Stomach (tissue), 8 donors: ENCODE measurements at regions not wholly inside any gene's neighbourhood (a gene's known extent, or its start where the extent isn't known, plus 50 kb on each side); places are given as distances from the start of the nearest gene placed in this dataset.

Experiments
- DNase-seq, 2 donors: peaks; one replicate each; pipeline versions ENCODE4 v3.0.0 to v3.0.0-alpha.2; 2013 to 2019
- H3K27ac ChIP-seq, 5 donors: fragments of 200-600 bp in 4 of 5; sonication (generic) in 4 of 5; one replicate each; pipeline ENCODE4 v1.5.1; 2013 to 2019; ENCODE audit warnings: mild to moderate bottlenecking in 1 of 5, moderate library complexity in 1 of 5
- H3K27me3 ChIP-seq, 3 donors: fragments of 200-600 bp; sonication (generic); one replicate each; pipeline ENCODE4 v1.5.1; 2017 to 2019; ENCODE audit warnings: mixed run types in 1 of 3
- H3K36me3 ChIP-seq, 4 donors: fragments of 200-600 bp; sonication (generic); 1 replicate in 3 of 4; 2 replicates in 1 of 4; pipeline ENCODE4 v1.5.1; 2016 to 2019
- H3K4me1 ChIP-seq, 4 donors: fragments of 200-600 bp; sonication (generic); one replicate each; pipeline ENCODE4 v1.5.1; 2016 to 2019
- H3K4me3 ChIP-seq, 4 donors: fragments of 200-600 bp; sonication (generic) in 3 of 4; one replicate each; pipeline ENCODE4 v1.5.1; 2016 to 2019; ENCODE audit warnings: mild to moderate bottlenecking in 1 of 4
- H3K9me3 ChIP-seq, 4 donors: fragments of 200-600 bp; sonication (generic); one replicate each; pipeline ENCODE4 v1.5.1; 2016 to 2019
- EP300 ChIP-seq: sonication (generic); formaldehyde crosslinking; IDR thresholded peaks from one replicate; pipeline ENCODE4 v1.6.1; 2017; ENCODE audit warnings: antibody characterized with exemption
- POLR2A ChIP-seq, 4 donors: fragments of 450-650 bp; IDR thresholded peaks; one replicate each; pipeline ENCODE4 v1.6.1; 2016; ENCODE audit warnings: antibody characterized with exemption in 4 of 4, control low read depth in 2 of 4, mild to moderate bottlenecking in 1 of 4, moderate library complexity in 1 of 4
- POLR2AphosphoS5 ChIP-seq, 3 donors: sonication (generic); formaldehyde crosslinking; IDR thresholded peaks; one replicate each; pipeline ENCODE4 v1.6.1; 2016; ENCODE audit warnings: antibody characterized with exemption in 3 of 3
- WGBS, 5 donors: extraction: QIAGEN DNeasy Blood & Tissue Kit in 3 of 5; methylation state at CpG; one replicate each; pipeline versions ENCODE4 v1.1.5 to v1.1.7; 2013 to 2018; 5-methylcytosine and 5-hydroxymethylcytosine counted together
- intact Hi-C: fragments of 100-400 bp; cut with DNase I; formaldehyde crosslinking; loops from one replicate; pipeline ENCODE4 v1.15.1; 2023; ENCODE audit warnings: low total_unique reads
- TF ChIP-seq, protein P1 (sequence below), 7 experiments: fragments of 450-650 bp in 4 of 7; fragments of 200-600 bp in 3 of 7; sonication (generic) in 3 of 7; IDR thresholded peaks; one replicate each; pipeline ENCODE4 v1.5.1; 2016 to 2019; ENCODE audit warnings: antibody characterized with exemption in 7 of 7, control low read depth in 2 of 7, mild to moderate bottlenecking in 1 of 7
- donor health status: healthy with polysubstance abuse.
- donor health status: Bipolar disorder and iron deficiency.
- donor health status: healthy.

DNA sequence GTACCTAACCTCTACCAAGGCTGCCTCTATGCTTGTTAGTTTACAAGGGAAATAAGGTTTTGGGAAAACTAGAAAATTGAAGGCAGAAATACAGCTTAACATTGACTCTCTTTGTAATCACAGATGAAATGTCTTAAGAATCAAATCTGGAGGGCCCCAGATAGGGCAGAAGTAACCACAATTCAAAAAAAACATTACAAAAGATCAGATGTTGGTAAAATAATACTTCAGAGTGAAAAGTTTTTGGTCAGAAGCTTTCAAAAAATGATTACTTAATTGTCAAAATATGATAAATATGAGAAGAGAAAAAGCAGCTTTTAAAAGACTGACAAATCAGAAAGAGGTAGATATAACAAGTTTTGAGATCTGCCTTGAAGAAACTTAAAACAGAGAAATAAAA, 425.1 kb upstream of the NECTIN3 start:
- Histone ChIP-seq H3K36me3 (no peaks in the 10 kb centered on the region), H3K4me3 (no peak overlapping the region), H3K4me1 (no peaks in the 10 kb centered on the region), H3K27me3 (no peaks in the 10 kb centered on the region), H3K9me3 (no peaks in the 10 kb centered on the region), H3K27ac (no peak overlapping the region)
- intact Hi-C loops = no loop called here
- TF ChIP-seq POLR2A (IDR thresholded peaks at IDR 0.05) = no peak
- TF ChIP-seq EP300 = no peak
- TF ChIP-seq POLR2AphosphoS5 (IDR thresholded peaks at IDR 0.05) = no peak
- TF ChIP-seq, protein P1, sequence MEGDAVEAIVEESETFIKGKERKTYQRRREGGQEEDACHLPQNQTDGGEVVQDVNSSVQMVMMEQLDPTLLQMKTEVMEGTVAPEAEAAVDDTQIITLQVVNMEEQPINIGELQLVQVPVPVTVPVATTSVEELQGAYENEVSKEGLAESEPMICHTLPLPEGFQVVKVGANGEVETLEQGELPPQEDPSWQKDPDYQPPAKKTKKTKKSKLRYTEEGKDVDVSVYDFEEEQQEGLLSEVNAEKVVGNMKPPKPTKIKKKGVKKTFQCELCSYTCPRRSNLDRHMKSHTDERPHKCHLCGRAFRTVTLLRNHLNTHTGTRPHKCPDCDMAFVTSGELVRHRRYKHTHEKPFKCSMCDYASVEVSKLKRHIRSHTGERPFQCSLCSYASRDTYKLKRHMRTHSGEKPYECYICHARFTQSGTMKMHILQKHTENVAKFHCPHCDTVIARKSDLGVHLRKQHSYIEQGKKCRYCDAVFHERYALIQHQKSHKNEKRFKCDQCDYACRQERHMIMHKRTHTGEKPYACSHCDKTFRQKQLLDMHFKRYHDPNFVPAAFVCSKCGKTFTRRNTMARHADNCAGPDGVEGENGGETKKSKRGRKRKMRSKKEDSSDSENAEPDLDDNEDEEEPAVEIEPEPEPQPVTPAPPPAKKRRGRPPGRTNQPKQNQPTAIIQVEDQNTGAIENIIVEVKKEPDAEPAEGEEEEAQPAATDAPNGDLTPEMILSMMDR (IDR thresholded peaks at IDR 0.05) = no peak
- no peak for DNase-seq

DNA sequence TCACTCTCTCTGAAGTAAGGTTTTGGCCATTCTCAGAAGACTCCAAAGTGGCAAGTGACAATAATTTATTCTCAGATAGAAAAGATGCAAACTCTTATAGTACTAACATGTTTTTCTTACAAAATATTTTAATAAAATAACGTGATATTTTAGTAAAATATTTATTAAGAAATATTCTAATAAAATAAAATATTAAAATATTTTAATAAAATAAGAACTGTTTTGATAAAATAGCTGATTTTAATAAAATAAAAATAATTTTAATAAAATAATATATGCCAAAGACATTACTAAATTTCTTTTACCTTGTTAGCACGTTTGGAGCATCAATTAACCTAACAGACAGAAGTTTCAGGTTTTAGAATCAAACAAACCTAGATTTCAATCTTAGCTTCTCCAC, 424.0 kb upstream of the NECTIN3 start:
- Histone ChIP-seq H3K27ac (no peak overlapping the region), H3K9me3 (no peaks in the 10 kb centered on the region), H3K36me3 (no peaks in the 10 kb centered on the region), H3K4me3 (no peak overlapping the region), H3K27me3 (no peaks in the 10 kb centered on the region), H3K4me1 (no peaks in the 10 kb centered on the region)
- WGBS, 5 donors = 42 to 86% (median 69%) methylated on average over 2 of the region's 2 CpGs
- intact Hi-C loops = no loop called here
- DNase-seq = no peak
- TF ChIP-seq, protein P1 (IDR thresholded peaks at IDR 0.05) = no peak
- no peak for TF ChIP-seq POLR2A (IDR thresholded peaks at IDR 0.05)
- no peak for TF ChIP-seq EP300
- TF ChIP-seq POLR2AphosphoS5 (IDR thresholded peaks at IDR 0.05) = no peak

DNA sequence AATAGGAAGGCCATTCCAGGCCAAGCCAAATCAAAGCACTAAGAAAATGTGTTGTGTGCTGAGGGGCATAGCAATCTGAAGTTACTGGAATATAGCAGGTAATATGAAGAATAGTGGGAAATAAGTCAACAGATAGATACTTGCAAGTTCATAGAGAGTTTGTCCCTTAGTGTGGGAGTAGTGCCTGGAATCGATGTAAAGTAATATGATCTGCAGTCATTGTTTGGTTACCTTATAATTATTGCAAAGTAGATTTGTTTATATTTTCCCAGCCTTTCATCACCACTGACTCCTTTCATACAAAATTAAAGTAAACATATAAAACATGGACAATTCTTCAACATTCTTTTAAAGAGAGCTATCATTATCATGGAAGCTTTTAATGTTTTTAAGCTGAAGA, 420.9 kb upstream of the NECTIN3 start:
- no peak for TF ChIP-seq EP300
- TF ChIP-seq, protein P1 (IDR thresholded peaks at IDR 0.05) = no peak
- Histone ChIP-seq H3K4me1 (peaks cover 0 to 6% (median 2%) of the 10 kb centered on the region in 4 donors), H3K27ac (no peak overlapping the region), H3K9me3 (no peaks in the 10 kb centered on the region), H3K36me3 (no peaks in the 10 kb centered on the region), H3K27me3 (no peaks in the 10 kb centered on the region), H3K4me3 (no peak overlapping the region)
- WGBS, 5 donors = 26 to 65% (median 51%) methylated on average over 1 of the region's 1 CpG
- intact Hi-C loops = no loop called here
- no peak for DNase-seq

DNA sequence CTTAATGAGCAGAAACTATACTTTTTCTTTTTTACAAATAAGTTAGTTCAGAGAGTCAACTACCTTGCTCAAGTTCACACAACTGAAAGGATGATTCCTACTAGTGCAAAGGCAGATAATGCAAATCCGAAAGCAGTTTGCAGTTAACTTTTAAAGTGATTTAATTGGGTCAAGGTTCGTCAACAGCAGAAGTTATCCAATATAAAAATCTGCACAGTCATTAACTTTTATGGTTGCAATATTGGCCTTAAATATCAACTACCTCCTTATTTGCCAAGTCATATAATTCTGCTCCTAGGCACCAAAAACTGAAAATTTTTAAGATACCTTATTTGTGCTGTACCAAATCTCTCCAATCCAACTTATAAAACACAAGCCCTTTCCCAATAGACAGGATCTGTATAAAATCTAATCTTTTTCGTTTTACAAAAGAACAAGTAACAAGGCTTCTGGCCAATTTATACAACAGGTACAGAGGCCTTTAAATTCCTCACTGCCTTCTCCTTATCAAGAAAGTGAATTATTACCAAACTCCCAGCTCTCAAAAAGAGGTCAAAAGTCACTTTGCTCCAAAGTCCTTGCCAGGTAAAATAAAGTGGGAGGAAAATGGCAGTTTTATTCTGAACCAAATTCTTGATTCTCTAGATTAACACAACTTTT, 416.6 kb upstream of the NECTIN3 start:
- H3K4me1 ChIP-seq = peaks cover 0 to 15% (median 9%) of the 10 kb centered on the region in 4 donors
- TF ChIP-seq POLR2A (IDR thresholded peaks at IDR 0.05) (no peak), POLR2AphosphoS5 (IDR thresholded peaks at IDR 0.05) (peak in 1 of 3 donors; percentile 30)
- H3K36me3 ChIP-seq = no peaks in the 10 kb centered on the region
- H3K4me3 ChIP-seq = no peak overlapping the region
- peaks cover 0 to under 1% (median 0%) of the 10 kb centered on the region in 4 donors for H3K9me3 ChIP-seq
- no peaks in the 10 kb centered on the region for H3K27me3 ChIP-seq
- WGBS, 5 donors = 23 to 59% (median 42%) methylated on average over 3 of the region's 3 CpGs
- peak overlapping the region in 4 of 5 donors; percentile 57 to 77 (median 60) for H3K27ac ChIP-seq
- intact Hi-C loops = no loop called here
- peak in 1 of 2 donors; percentile 56 for DNase-seq

DNA sequence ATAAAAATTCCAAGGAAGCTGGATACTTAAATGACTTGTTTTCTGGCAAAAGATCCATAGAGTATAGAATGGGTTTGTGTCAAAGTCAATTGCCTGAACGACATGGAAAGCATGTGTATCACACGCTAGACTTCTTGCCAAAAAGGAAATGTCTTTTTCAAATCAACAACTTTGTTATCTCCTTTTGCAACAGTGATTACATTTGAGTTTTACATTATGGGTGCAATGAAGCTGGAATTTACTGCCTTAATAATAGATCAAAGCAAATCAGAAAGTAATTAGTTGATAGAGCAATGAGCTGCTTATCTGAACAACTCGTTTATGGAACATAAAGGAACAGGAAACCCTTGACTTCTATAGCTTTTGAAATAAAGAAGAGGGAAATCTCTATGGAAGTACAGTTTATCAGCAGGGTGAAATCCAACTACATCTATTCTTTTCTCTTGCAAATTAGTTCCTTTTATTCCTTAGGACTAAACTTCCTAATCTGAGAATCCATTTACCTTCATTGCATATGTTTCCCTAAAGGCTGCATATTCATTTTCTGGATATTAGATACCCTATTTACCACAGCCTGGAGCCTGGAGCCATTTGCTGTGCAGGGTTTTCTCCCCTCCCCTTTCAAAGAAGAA, 415.1 kb upstream of the NECTIN3 start:
- no peak overlapping the region for H3K4me3 ChIP-seq
- peak overlapping the region in 4 of 5 donors; percentile 48 to 77 (median 60) for H3K27ac ChIP-seq
- H3K36me3 ChIP-seq = no peaks in the 10 kb centered on the region
- WGBS, 5 donors = 10 to 34% (median 24%) methylated on average over 3 of the region's 3 CpGs
- peaks cover 0 to 15% (median 9%) of the 10 kb centered on the region in 4 donors for H3K4me1 ChIP-seq
- H3K9me3 ChIP-seq = peaks cover 0 to 7% (median 3%) of the 10 kb centered on the region in 4 donors
- peak in 2 of 3 donors; percentile 71 to 87 for TF ChIP-seq POLR2AphosphoS5 (IDR thresholded peaks at IDR 0.05)
- TF ChIP-seq, protein P1 (IDR thresholded peaks at IDR 0.05) = no peak
- DNase-seq = peak in 1 of 2 donors; percentile 37
- H3K27me3 ChIP-seq = no peaks in the 10 kb centered on the region
- intact Hi-C loops = no loop called here
